GM21515 (cell line): ENCODE measurements at regions not wholly inside any gene's neighbourhood (a gene's known extent, or its start where the extent isn't known, plus 50 kb on each side); places are given as distances from the start of the nearest gene placed in this dataset.
"Not testable (repeated sequence)": the region's sequence is repeated elsewhere in the genome, so short reads cannot be mapped to it uniquely, and the experiment has no call there.

Experiments used
- ATAC-seq: cut with Tn5 transposase; IDR thresholded peaks from one replicate; pipeline ENCODE4 v1.9.1; 2021; ENCODE audit not compliant: unreplicated experiment

DNA sequence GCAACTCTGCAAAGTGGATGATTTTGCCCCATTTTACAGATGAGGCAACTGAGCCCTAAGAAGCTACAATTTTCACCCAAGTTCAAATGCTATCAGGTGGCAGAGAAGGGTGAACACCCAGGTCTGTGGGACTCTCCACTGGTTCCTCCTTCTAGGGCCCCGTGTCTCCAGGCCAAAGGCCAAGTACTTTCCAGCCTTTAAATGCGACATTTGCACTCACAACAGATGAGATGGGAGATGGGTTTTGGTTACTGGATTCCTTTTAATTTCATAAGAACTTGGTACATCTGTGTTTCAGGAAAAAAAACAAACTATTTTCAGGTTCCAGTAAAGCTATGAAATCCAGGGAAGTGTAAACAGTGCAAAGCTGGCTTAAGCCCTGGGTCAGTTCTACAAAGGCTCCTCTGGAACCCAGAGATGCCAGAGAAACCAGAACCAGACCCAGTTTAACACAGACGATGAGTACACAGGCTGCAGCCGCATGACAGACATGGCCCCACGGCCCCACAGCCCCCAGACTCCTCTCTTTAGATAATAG is 361.7 kb downstream of the ANAPC1 start:
- ATAC-seq = no peak

- ATAC-seq = no peak
Observed at GRCh38 chr2:111523009-111523408, 361.0 kb downstream of the ANAPC1 start.

DNA sequence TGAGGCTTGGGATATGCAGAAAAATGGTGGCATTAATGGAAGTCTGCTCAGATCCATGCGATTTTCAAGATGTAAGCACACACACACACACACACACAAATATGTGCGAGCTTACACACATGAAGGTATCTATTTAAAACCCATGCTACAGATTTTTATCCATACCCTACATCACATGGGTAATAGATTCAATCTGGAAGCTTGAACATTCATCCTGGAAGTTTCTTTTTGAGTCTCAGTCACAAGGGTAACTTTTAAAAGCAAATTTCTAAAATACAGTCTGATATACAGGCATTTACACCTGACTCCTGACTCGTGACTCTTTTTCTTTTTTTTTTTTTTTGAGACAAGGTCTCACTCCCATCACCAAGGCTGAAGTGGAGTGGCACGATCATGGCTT is 359.0 kb downstream of the ANAPC1 start:
- not testable (repeated sequence) for ATAC-seq

DNA sequence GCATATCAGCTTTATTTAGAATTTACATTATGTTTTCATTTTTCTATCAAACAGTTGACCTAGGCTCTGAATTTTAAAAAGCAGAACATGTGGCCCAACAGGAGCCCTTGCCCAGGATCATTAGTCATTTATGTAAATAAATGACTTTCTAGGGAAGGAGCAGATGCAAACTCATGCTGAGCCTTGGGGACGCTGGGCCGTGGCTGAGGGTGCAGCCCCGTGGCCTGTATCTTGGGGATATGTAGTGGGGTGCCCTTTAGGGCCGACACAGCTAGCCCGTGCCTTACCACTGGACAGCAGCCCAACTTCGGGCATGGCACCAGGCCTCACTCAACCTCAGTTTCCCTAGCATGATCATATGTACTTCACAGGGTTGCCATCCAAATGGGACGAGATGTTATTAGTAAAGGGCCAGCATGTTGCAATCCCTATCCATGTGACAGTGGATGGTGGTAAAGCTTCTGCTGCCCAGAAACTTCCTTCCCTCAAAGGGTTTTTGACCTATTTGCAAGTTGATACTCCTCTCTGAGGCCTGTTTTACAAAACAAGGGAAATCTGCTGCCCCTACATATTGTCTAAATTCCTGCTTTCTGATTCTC is 357.9 kb downstream of the ANAPC1 start:
- ATAC-seq = not testable (repeated sequence)

DNA sequence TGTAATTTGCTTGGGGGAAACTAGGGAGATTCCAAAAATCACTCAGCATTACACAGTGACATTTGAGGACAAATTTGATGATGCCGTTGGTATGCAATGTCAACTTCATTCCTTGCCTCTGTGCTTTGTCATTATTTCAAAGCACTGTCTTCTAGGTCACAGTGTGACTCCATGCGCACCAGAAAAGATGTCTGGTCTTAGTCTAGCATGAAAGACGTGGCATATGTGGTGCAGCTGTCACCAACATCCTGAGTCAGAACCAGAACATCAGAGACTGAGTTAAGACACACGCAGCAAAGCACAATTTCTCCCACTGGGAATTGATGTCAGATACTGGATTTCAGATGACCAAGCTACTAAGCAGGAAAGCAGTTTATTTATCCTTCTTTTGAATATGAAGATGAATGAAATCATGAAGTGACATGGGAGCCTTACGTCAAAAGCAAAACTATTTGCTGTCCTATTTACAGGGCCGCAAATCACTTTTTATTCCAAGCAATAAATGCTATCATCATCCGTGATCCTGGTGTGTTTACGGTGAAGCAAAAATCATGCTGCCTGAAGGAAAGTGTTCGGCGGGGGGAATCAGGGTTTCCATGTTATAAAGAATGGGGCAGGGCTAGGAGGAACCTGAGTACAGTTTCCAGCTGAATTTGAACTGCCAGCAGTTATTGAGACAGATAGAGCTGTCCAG is 356.1 kb downstream of the ANAPC1 start:
- ATAC-seq = not testable (repeated sequence)

DNA sequence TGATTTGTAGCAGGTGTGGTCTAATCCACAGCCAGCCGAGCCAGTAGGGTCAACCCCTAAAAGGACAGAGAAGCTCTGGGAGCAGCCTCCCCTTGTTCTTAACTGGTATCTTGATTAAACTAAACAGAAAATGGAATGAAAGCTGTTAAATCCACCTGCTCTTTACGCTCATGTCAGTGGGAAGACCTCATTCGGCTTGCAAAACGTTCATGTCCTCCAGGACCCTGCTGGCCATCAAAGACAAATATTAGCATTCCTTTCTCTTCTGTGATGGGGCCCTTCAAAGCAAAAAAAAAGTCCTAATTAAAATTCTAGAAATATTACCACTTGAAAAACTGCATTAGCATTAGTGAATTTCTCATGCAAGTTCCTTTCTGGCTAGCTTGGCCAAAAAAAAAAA is 355.0 kb downstream of the ANAPC1 start:
- not testable (repeated sequence) for ATAC-seq

GRCh38 chr2:111530239-111530965 is 353.6 kb downstream of the ANAPC1 start:
- ATAC-seq = not testable (repeated sequence)

DNA sequence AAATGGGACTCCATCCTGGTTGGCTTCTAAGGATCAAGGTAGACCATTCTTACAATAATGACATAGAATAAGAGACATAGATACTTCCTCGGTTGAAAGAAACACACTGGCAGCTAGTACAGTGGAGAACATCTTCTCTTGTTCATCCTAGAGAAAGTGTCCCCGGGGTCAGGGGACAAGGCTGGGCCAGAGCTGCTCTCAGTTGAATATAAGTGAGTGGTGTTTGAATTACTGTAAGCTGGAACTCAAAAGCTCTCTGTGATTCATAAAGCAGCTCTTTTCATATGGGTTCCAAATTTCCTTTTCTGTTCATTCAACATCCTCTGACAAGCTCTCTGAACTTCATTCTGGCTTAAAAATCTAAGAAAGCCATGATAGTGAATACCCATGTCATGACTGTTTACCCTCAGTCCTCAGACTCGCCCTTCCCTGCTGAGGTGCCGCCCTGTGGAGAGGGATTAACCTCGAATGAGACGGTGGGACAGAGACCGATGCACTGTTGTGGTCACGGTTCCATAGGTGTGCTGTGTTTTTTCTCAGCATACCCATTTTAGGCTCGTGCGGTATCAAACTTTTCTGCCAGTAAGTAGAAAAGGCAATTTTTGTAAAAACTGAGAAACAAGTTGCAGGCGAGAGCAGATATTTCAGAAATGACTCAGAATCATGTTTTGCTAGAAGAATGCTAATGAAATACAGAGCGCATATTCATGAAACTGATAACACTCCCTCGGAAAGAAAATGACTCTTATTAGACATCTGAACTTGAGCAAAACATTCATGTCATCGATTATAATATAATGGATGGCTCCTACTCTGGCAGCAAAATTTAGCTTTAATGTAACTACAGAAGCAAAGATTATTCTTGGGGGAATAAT is 351.1 kb downstream of the ANAPC1 start:
- not testable (repeated sequence) for ATAC-seq

GRCh38 chr2:111533557-111534247 is 350.3 kb downstream of the ANAPC1 start:
- not testable (repeated sequence) for ATAC-seq

GRCh38 chr2:111534910-111535352 is 349.1 kb downstream of the ANAPC1 start:
- no peak for ATAC-seq

DNA sequence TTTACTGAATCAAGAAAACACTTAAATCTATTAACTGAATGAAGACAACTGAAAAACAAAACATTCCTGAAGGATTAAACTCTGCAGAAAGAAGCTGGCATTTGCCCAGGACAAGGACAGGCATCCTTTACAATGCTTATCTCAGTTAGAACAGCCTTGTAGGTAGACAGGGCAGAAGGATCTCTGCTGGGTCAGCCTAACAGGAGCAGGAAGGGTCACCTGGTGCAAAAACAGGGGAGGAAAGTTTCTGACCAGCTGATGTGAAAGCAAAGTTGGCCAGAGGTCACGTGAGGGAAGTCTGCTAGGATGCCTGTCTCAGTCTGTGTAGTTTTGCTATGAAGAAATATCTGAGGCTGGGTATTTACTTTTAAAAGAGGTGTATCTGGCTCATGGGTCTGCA is 348.6 kb downstream of the ANAPC1 start:
- ATAC-seq = no peak

DNA sequence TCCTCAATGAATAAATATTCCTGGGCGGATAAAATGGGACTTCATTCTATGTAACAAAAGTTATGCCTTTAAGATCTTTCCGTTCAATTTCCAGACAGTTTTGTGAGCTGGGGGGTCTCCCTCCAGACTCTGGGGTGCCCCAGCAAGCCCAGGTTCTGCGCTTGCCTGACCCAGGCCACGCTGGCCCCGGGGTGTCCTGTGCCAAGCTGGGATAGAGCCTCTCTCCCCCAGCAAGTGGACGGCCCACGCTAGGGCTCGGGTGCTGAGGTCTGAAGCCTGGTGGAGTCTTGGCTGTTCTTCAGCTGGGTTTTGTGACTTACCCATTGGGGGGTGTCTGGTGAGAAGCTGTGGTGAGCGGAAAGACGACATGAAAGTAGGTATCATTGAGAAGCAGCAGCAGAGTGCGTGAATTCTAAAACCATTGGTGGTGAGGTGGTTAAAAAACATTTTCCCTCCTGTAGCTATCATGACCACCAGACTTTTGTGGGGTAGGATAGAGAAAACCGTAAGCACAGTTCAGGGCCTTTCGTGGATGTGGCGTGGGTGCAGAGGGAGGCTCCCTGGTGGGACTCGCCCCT is 346.8 kb downstream of the ANAPC1 start:
- no peak for ATAC-seq

- not testable (repeated sequence) for ATAC-seq
Observed at GRCh38 chr2:111539991-111540390, 344.0 kb downstream of the ANAPC1 start.

DNA sequence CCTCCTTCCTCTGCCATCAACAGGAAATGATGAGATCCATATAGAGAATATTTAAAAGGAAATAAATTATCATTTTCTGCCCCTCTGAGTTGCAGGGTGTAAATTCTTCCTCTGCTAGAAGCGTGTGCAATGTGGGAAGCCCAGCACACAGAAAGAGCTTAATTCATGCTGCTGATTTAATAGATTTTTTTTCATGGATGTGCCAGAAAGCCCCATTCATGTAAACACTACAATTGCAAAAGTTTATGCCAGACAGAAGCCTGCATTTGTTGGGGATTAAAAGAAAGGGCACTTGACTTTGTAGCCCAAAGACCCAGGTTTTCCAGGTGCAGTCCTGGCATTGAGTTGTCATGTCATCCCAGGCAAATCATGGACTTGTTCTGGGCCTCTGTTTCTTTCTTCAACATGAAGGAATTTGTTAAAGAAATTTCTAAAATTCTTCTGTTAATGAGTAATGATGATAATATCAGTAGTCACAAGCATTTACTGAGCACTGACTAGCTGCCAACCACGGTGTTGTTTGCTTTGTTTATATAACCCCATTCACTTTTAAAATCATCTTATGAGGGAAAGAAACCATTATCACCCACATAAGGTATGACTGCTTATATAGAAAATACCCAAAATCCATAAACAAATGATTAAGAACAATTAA is 341.7 kb downstream of the ANAPC1 start:
- ATAC-seq = not testable (repeated sequence)

DNA sequence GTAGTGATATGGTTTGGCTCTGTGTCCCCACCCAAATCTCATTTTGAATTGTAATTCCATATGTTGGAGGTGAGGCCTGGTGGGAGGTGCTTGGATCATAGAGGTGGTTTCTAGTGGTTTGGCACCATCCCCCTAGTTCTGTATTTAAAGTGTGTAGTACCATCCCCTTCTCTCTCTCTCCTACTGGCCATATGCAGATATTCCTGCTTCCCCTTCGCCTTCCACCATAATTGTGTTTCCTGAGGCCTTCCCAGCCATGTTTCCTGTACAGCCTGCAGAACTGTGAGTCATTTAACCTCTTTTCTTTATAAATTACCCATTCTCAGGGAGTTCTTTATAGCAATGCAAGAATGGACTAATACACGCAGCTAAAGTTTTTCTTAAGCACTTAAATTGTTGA is 340.0 kb downstream of the ANAPC1 start:
- not testable (repeated sequence) for ATAC-seq

DNA sequence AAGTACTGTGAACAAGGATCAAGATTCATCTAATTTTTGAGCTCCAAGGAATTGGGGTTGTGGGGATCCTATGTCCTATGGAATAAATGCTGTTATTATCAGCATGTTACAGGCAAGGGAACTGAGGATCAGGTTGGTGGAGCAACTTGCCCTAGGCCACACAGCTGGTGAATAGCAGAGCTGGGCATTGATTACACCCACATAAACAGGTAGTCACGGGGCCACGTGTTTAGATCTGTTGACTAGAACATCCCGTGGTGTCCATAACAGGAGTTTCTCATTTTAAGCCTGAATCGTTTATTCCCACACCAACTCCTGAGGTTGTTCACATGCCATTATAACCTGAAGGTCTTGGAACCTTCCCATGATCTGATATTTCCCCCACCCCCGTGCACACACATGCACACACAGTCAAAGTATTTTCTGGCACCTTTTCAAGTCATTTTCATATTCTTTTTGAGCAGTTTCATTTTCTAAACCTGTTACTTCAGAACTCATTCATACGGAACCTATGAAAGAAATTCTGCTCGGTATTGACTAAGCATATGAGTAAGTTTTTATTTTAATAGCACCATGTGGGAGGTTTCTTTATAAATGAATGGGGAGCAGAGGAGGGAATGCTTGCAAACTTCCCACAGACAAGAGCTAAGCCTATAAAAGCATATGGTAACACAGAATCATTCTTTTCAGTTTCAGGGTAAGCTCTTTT is 338.1 kb downstream of the ANAPC1 start:
- not testable (repeated sequence) for ATAC-seq

- not testable (repeated sequence) for ATAC-seq
Observed at GRCh38 chr2:111546578-111546977, 337.4 kb downstream of the ANAPC1 start.

GRCh38 chr2:111549174-111549573 is 334.8 kb downstream of the ANAPC1 start:
- ATAC-seq = not testable (repeated sequence)

DNA sequence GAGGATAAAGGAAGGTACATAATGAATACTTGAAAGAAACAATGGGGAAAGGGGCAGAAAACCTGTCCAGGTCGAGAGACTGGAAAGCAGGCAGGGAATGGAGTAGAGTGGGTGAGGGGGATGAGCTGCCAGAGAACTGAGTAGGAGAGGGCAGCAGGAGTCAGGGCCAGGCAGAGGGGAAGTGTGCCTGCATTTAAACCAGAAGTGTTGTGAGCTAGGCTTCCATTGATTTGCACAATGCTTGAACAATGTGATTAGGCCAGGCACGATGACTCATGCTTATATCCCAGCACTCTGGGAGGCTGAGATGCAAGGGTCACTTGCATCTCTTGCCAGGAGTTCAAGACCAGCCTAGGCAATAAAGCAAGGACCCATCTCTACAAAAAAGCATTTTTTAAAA is 332.6 kb downstream of the ANAPC1 start:
- ATAC-seq = not testable (repeated sequence)
